ENCODE measurements at regions not wholly inside any gene's neighbourhood (a gene's known extent, or its start where the extent isn't known, plus 50 kb on each side); places are given as distances from the start of the nearest gene placed in this dataset.
A peak's percentile ranks its signal among the peaks of the same experiment; 100 is the strongest.

DNA sequence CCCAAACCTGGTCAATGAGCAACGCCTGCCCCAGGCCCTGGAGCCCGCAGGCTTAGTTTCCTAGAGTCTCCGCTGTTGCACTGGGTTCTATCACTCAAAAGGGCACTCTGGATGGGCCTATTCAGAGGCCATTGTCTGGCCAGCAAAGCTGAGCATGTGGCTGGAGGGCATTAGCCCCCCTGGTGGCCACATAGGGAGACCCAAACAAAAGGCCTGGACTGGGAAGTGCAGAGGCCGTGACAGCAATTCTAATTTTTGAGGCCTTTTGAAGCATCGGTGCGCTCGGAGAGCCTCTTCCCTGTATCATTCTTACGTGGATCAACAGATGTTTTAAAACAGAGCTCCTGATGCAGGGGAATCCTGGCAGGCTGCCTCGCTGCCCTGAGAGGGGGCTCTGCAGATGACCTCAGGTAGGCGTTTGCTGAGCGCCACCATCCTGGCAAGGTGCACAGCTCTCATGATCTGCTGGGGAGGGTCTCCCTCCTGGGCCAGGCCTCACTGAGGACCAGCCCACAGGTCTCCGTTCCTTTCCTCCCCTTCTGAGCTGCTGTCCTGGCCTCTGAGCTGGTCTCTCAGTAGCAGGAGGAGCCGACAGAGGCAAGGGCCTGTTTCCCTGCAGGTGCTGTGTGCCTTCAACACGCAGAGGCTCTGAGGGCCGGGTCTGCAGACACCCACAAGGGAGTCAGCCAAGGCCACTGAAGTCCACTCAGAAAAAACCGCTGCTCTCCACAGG is 190.5 kb downstream of the URI1 start:
- peak; percentile 67 for DNase-seq
- H3K4me1 ChIP-seq, result no peaks in the 10 kb centered on the region
- no peak overlapping the region for H3K4me3 ChIP-seq
- no peaks in the 10 kb centered on the region for H3K36me3 ChIP-seq
- intact Hi-C loops (cut with DNase I; ENCODE audit: low total_unique reads), result no loop called here
- 90 to 96% (median 92%) methylated on average over 15 to 16 of the region's 16 CpGs for WGBS, 5 donors
- TF ChIP-seq POLR2A (IDR thresholded peaks at IDR 0.05) (no peak), POLR2AphosphoS5 (IDR thresholded peaks at IDR 0.05) (no peak), CTCF (IDR thresholded peaks at IDR 0.05 in 8 of 11, conservative IDR thresholded peaks at IDR 0.05 in 3 of 11) (no peak)
- H3K27ac ChIP-seq, result no peak overlapping the region
- no peaks in the 10 kb centered on the region for H3K9me3 ChIP-seq
- H3K27me3 ChIP-seq (replicated peaks in 1 of 7), result no peaks in the 10 kb centered on the region

DNA sequence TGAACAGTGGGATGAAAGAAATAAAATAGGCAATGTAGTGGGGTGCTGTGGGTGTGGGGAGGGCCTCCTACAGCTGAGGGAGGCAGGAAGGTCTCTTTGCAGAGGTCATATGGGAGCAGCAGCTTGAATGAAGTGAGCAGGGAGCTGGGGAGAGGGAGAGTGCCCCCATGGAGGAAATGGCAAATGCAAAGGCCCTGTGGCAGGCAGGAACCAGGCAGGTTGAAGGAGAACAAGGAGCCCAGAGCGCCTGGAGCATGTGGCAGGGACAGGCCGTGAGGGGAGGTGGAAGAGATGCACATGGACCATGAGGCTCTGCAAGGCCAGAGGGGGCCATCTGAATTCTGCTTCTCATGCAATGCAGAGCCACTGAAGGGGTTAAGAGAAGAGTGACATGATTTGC is 191.8 kb downstream of the URI1 start:
- DNase-seq, result peak; percentile 44
- intact Hi-C loops (cut with DNase I; ENCODE audit: low total_unique reads), result no loop called here
- Histone ChIP-seq H3K27ac (no peak overlapping the region), H3K4me3 (no peak overlapping the region), H3K27me3 (replicated peaks in 1 of 7) (no peaks in the 10 kb centered on the region), H3K9me3 (no peaks in the 10 kb centered on the region), H3K4me1 (no peaks in the 10 kb centered on the region), H3K36me3 (no peaks in the 10 kb centered on the region)
- 83 to 95% (median 90%) methylated on average over 2 of the region's 2 CpGs for WGBS, 5 donors
- TF ChIP-seq POLR2A (IDR thresholded peaks at IDR 0.05) (no peak), POLR2AphosphoS5 (IDR thresholded peaks at IDR 0.05) (no peak), CTCF (IDR thresholded peaks at IDR 0.05 in 8 of 11, conservative IDR thresholded peaks at IDR 0.05 in 3 of 11) (no peak)

DNA sequence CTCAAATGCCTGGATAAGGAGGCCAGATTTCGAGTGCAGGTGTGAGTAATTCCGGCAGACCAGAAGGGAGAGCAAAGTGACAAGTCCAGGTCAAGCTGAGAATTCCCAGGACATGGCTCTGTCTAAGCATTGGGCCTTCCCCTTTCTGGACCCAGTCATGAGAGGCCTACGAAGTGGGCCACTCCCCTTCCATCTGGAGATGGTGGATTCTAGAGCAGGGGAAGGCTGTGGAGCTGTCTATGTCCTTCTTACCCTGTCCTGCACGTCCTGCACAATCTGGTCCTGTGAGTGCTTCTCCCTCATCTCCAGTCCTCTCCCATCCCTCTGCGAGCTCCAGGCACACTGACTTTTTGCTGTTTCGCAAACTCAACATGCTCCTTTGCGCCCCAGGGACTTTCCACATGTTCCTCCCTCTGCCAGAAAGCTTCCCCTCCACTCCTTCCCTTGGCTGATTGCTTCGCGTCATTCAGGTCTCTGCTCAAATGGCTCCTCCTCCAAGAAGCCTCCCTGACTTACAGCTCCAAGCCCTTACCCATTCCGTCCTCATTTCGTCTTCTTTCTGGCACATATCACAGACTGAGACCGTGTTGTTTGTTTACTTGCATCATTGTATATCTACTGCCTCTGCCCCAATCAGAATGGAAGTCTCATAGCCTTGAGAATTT is 193.2 kb downstream of the URI1 start:
- Histone ChIP-seq H3K4me3 (no peak overlapping the region), H3K27ac (no peak overlapping the region), H3K36me3 (no peaks in the 10 kb centered on the region), H3K9me3 (no peaks in the 10 kb centered on the region), H3K4me1 (no peaks in the 10 kb centered on the region), H3K27me3 (replicated peaks in 1 of 7) (no peaks in the 10 kb centered on the region)
- peak; percentile 43 for DNase-seq
- TF ChIP-seq CTCF (IDR thresholded peaks at IDR 0.05 in 8 of 11, conservative IDR thresholded peaks at IDR 0.05 in 3 of 11) (no peak), POLR2A (IDR thresholded peaks at IDR 0.05) (no peak), POLR2AphosphoS5 (IDR thresholded peaks at IDR 0.05) (no peak)
- 67 to 78% (median 73%) methylated on average over 12 of the region's 12 CpGs for WGBS, 5 donors
- intact Hi-C loops (cut with DNase I; ENCODE audit: low total_unique reads), result no loop called here

DNA sequence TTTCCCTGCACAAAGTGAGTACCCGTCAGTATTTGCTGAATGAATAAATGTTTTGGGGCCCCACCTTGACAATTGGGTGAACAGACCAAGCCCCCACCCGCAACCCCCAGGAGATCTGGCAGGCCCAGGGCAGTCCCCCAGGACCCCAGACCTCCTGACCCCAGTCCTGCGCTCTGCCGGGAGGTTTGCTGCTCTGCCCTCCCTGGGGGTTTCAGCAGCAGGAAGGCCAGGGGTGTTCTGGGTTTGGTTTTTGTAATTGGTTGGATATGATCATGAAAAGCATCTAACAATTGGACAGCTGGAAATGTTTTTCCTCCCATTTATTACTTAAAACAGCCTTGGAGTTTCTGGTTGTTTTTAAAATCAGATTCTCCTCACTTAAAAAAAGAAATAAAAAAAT is 193.8 kb downstream of the URI1 start:
- no peak for TF ChIP-seq CTCF (IDR thresholded peaks at IDR 0.05 in 8 of 11, conservative IDR thresholded peaks at IDR 0.05 in 3 of 11)
- TF ChIP-seq POLR2A (IDR thresholded peaks at IDR 0.05), result no peak
- TF ChIP-seq POLR2AphosphoS5 (IDR thresholded peaks at IDR 0.05), result no peak
- intact Hi-C loops (cut with DNase I; ENCODE audit: low total_unique reads), result no loop called here
- no peaks in the 10 kb centered on the region for H3K9me3 ChIP-seq
- WGBS, 5 donors, result 73 to 94% (median 82%) methylated on average over 4 of the region's 4 CpGs
- no peak overlapping the region for H3K4me3 ChIP-seq
- DNase-seq, result peak; percentile 53
- no peaks in the 10 kb centered on the region for H3K27me3 ChIP-seq (replicated peaks in 1 of 7)
- no peaks in the 10 kb centered on the region for H3K36me3 ChIP-seq
- H3K27ac ChIP-seq, result no peak overlapping the region
- H3K4me1 ChIP-seq, result no peaks in the 10 kb centered on the region
